Neural crest cell (in vitro differentiated cells): ENCODE measurements at regions not wholly inside any gene's neighbourhood (a gene's known extent, or its start where the extent isn't known, plus 50 kb on each side); places are given as distances from the start of the nearest gene placed in this dataset.

Source experiments
- DNase-seq: peaks from one replicate; pipeline ENCODE4 v3.0.0; 2021; ENCODE audit warnings: low read depth, mixed read lengths, low spot score
- H3K27ac Mint-ChIP-seq: one replicate; pipeline ENCODE4 v1.8.0; 2021; ENCODE audit warnings: mild to moderate bottlenecking, mixed read lengths; ENCODE audit not compliant: unreplicated experiment
- H3K27me3 Mint-ChIP-seq: 2 replicates; pipeline ENCODE4 v1.8.0; 2021; ENCODE audit warnings: low read depth, mild to moderate bottlenecking, mixed read lengths
- H3K36me3 Mint-ChIP-seq: 2 replicates; pipeline ENCODE4 v1.8.0; 2021; ENCODE audit warnings: low read depth, mild to moderate bottlenecking, mixed read lengths
- H3K4me1 Mint-ChIP-seq: 2 replicates; pipeline ENCODE4 v1.8.0; 2021; ENCODE audit warnings: mixed read lengths
- H3K4me3 Mint-ChIP-seq: one replicate; pipeline ENCODE4 v1.8.0; 2021; ENCODE audit warnings: mild to moderate bottlenecking, mixed read lengths
- H3K9me3 Mint-ChIP-seq: 2 replicates; pipeline ENCODE4 v1.8.0; 2021; ENCODE audit warnings: mixed read lengths
- TF ChIP-seq, protein P1 (sequence below): fragments of 200-600 bp; sonication (generic); conservative IDR thresholded peaks from 2 replicates; pipeline ENCODE4 v1.5.0; 2021; ENCODE audit warnings: antibody characterized with exemption, mild to moderate bottlenecking

- no peak overlapping the region for H3K4me3 Mint-ChIP-seq
- TF ChIP-seq, protein P1, sequence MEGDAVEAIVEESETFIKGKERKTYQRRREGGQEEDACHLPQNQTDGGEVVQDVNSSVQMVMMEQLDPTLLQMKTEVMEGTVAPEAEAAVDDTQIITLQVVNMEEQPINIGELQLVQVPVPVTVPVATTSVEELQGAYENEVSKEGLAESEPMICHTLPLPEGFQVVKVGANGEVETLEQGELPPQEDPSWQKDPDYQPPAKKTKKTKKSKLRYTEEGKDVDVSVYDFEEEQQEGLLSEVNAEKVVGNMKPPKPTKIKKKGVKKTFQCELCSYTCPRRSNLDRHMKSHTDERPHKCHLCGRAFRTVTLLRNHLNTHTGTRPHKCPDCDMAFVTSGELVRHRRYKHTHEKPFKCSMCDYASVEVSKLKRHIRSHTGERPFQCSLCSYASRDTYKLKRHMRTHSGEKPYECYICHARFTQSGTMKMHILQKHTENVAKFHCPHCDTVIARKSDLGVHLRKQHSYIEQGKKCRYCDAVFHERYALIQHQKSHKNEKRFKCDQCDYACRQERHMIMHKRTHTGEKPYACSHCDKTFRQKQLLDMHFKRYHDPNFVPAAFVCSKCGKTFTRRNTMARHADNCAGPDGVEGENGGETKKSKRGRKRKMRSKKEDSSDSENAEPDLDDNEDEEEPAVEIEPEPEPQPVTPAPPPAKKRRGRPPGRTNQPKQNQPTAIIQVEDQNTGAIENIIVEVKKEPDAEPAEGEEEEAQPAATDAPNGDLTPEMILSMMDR, result no peak
- no peaks in the 10 kb centered on the region for H3K36me3 Mint-ChIP-seq
- no peak for DNase-seq
- H3K27ac Mint-ChIP-seq, result no peak overlapping the region
- H3K9me3 Mint-ChIP-seq, result peaks cover 2% of the 10 kb centered on the region
- H3K4me1 Mint-ChIP-seq, result no peaks in the 10 kb centered on the region
- H3K27me3 Mint-ChIP-seq, result no peaks in the 10 kb centered on the region
Observed at GRCh38 chr4:108287834-108288413, 119.2 kb upstream of the LEF1 start.

- TF ChIP-seq, protein P1, result no peak
- no peaks in the 10 kb centered on the region for H3K4me1 Mint-ChIP-seq
- no peaks in the 10 kb centered on the region for H3K27me3 Mint-ChIP-seq
- no peak overlapping the region for H3K27ac Mint-ChIP-seq
- peaks cover 2% of the 10 kb centered on the region for H3K9me3 Mint-ChIP-seq
- DNase-seq, result no peak
- no peaks in the 10 kb centered on the region for H3K36me3 Mint-ChIP-seq
- no peak overlapping the region for H3K4me3 Mint-ChIP-seq
Observed at GRCh38 chr4:108280072-108280471, 111.3 kb upstream of the LEF1 start.

DNA sequence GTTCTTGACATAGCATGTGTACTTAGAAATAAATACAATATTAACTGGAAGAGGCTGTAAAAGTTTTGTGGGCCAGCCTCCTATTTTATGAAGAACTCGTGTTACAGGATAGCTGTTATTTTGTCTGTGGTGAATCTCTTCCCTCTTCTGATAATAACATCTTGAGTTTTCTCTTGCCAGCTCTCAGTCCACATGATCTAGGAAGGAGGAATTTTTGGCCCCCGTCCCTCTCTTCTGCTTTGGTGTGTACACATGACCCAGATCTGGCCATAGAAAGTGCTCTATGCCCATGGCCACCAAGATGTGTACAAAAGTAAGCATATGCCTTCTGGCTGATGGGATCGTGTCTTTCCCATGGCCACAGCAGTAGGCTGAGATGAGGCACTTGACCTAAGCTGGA is 108.0 kb upstream of the LEF1 start:
- Mint-ChIP-seq H3K27ac (no peak overlapping the region), H3K4me1 (no peaks in the 10 kb centered on the region), H3K9me3 (no peaks in the 10 kb centered on the region), H3K36me3 (no peaks in the 10 kb centered on the region), H3K4me3 (no peak overlapping the region), H3K27me3 (no peaks in the 10 kb centered on the region)
- TF ChIP-seq, protein P1, result no peak
- no peak for DNase-seq

DNA sequence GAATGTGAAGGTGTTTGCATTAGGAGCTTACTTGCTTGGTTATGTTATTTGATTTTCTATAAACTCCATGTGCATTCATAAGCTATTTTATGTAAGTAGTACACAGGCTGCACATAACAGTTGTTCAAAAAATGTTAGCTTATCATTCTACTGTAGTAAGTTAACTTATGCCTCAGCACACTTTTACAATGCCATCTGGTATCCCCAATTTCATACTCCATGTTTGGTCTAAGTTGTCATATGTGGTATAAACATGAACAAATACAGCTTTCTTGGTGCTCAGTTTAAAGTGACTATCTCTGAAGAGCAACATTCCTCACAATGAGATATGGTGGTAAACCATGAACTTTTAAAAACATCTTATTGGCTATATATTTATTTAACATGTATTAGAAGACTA is 104.3 kb upstream of the LEF1 start:
- Mint-ChIP-seq H3K4me1 (no peaks in the 10 kb centered on the region), H3K27me3 (no peaks in the 10 kb centered on the region), H3K27ac (no peak overlapping the region), H3K9me3 (peaks cover 3% of the 10 kb centered on the region), H3K4me3 (no peak overlapping the region), H3K36me3 (no peaks in the 10 kb centered on the region)
- TF ChIP-seq, protein P1, result no peak
- DNase-seq, result no peak

DNA sequence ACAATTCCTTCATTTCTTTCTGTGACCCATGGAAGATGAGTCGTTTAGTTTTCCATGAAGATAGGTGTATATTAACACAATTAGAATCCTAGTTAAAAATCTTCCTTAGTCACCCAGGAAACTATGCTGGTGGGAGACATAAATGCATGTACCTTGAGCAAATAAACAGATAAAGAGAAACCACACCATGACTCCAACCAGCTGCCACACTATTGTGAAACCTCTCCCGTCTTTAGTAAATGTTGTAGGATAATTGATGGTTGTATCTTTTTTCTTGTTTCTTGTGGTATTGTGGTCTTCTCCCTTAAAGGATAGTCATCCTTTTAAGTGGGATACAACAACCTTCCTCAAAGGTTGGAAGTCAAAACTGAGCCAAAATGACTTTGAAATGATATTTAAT is 103.8 kb upstream of the LEF1 start:
- H3K36me3 Mint-ChIP-seq, result no peaks in the 10 kb centered on the region
- H3K9me3 Mint-ChIP-seq, result peaks cover 3% of the 10 kb centered on the region
- TF ChIP-seq, protein P1, result no peak
- no peak for DNase-seq
- no peak overlapping the region for H3K27ac Mint-ChIP-seq
- no peaks in the 10 kb centered on the region for H3K4me1 Mint-ChIP-seq
- H3K27me3 Mint-ChIP-seq, result no peaks in the 10 kb centered on the region
- H3K4me3 Mint-ChIP-seq, result no peak overlapping the region

DNA sequence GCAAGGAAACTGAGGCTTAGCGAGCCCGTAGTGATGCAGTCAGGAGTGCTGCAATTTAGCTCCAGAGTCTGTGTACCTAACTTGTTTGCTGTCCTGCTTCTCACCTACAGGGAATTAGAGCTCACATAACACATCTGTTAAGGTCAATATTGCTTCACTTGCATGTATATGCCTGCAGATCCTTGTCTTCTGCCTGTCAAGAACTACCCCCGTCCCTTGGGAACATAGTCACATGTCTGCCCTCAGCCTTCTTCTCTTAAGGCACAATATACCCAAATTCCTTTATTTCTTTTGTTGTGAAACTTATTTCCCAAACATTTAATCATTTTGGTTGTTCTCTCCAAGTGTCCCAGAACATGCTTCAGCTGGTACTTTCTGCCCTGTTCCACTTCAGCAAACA is 103.3 kb upstream of the LEF1 start:
- H3K27me3 Mint-ChIP-seq, result no peaks in the 10 kb centered on the region
- no peaks in the 10 kb centered on the region for H3K36me3 Mint-ChIP-seq
- no peak overlapping the region for H3K4me3 Mint-ChIP-seq
- no peak overlapping the region for H3K27ac Mint-ChIP-seq
- no peaks in the 10 kb centered on the region for H3K4me1 Mint-ChIP-seq
- TF ChIP-seq, protein P1, result no peak
- no peak for DNase-seq
- peaks cover 3% of the 10 kb centered on the region for H3K9me3 Mint-ChIP-seq
